Keratinocyte (primary cell): ENCODE measurements at regions not wholly inside any gene's neighbourhood (a gene's known extent, or its start where the extent isn't known, plus 50 kb on each side); places are given as distances from the start of the nearest gene placed in this dataset.

Experiments
- CTCF ChIP-seq, 3 experiments: IDR thresholded peaks in 1 of 3; conservative IDR thresholded peaks in 1 of 3; optimal IDR thresholded peaks in 1 of 3; 2 replicates in 2 of 3; 3 replicates in 1 of 3; pipeline versions ENCODE3 to v1.5.1; 2011; ENCODE audit warnings: low read length in 3 of 3, mild to moderate bottlenecking in 3 of 3, moderate library complexity in 2 of 3, control low read depth in 1 of 3, inconsistent platforms in 1 of 3; ENCODE audit not compliant: insufficient read depth in 2 of 3; ENCODE audit errors: extremely low read depth in 1 of 3
- EZH2 ChIP-seq: IDR thresholded peaks from one replicate; pipeline ENCODE4 v1.6.1; 2012; ENCODE audit warnings: inconsistent platforms, mild to moderate bottlenecking, low read length, moderate library complexity

GRCh38 chr1:81118550-81118949, 682.2 kb upstream of the ADGRL2 start:
- TF ChIP-seq CTCF (optimal IDR thresholded peaks at IDR 0.05 in 1 of 3, IDR thresholded peaks at IDR 0.05 in 1 of 3, conservative IDR thresholded peaks at IDR 0.05 in 1 of 3; ENCODE audit: extremely low read depth in 1 of 3, insufficient read depth in 2 of 3, low read length in 3 of 3) (no peak), EZH2 (no peak)
